K562 (cell line): ENCODE measurements at regions not wholly inside any gene's neighbourhood (a gene's known extent, or its start where the extent isn't known, plus 50 kb on each side); places are given as distances from the start of the nearest gene placed in this dataset.

Experiments
- ATAC-seq: fragments of 200-7000 bp; cut with Tn5 transposase; 3 replicates; pipeline ENCODE4 v1.9.1; 2020; ENCODE audit warnings: moderate library complexity
- BruUV-seq: library from RNA; stranded (reverse); fragments of 400-500 nt; replicated peaks from 2 replicates; lab custom pipeline; 2021; lab: Mats Ljungman, UMichigan
- CTCF ChIA-PET: fragments of 300-600 bp; formaldehyde crosslinking; extraction: SDS; loops from one replicate; lab custom pipeline; 2021; ENCODE audit warnings: low intra/inter-chr PET ratio; lab: Yijun Ruan, JAX
- POLR2A ChIA-PET: fragments of 300-600, 350-650 bp; sonication (Branson Sonifier 250); formaldehyde crosslinking; extraction: SDS; loops from one replicate; lab custom pipeline; 2021; ENCODE audit warnings: antibody characterized with exemption, inconsistent platforms; lab: Yijun Ruan, JAX
- DNase-seq, 4 experiments: peaks; one replicate each; pipeline versions ENCODE4 v3.0.0 to v3.0.0-alpha.2; 2011 to 2018; ENCODE audit warnings: low spot score in 3 of 4, mixed read lengths in 3 of 4; ENCODE audit errors: extremely low read depth in 1 of 4
- FAIRE-seq: peaks from 2 replicates; lab custom pipeline; 2011; peaks lifted over from hg19 to GRCh38; lab: Jason Lieb, UNC
- H2AFZ ChIP-seq: 2 replicates; pipeline ENCODE4 v1.6.0; 2011; ENCODE audit warnings: low read depth, low read length, control low read depth, inconsistent platforms
- H3K27ac ChIP-seq: fragments of 200-600 bp; 3 replicates; pipeline ENCODE4 v1.8.0; 2011; ENCODE audit warnings: low read depth, mild to moderate bottlenecking, control low read depth, inconsistent platforms, low read length, moderate library complexity, mixed read lengths; ENCODE audit errors: extremely low read depth
- H3K27me3 ChIP-seq, 2 experiments: fragments of 300-600 bp in 1 of 2; 2 replicates in 1 of 2; 3 replicates in 1 of 2; pipeline versions ENCODE4 v1.6.0 to v1.8.0; 2011; ENCODE audit warnings: inconsistent platforms in 2 of 2, low read length in 2 of 2, mild to moderate bottlenecking in 1 of 2, mixed read lengths in 1 of 2, moderate library complexity in 1 of 2; ENCODE audit not compliant: control insufficient read depth in 2 of 2, insufficient read depth in 2 of 2
- H3K36me3 ChIP-seq: fragments of 300-600 bp; 3 replicates; pipeline ENCODE4 v1.8.0; 2011; ENCODE audit warnings: mild to moderate bottlenecking, low read length, inconsistent platforms; ENCODE audit not compliant: control insufficient read depth, insufficient read depth
- H3K4me1 ChIP-seq, 2 experiments: fragments of 200-600 bp in 1 of 2; replicated peaks in 1 of 2; 2 replicates in 1 of 2; 3 replicates in 1 of 2; pipeline versions ENCODE4 v1.5.1 to v1.8.0; 2011; ENCODE audit warnings: inconsistent platforms in 2 of 2, low read length in 2 of 2, mild to moderate bottlenecking in 1 of 2, mixed read lengths in 1 of 2, moderate library complexity in 1 of 2; ENCODE audit not compliant: control insufficient read depth in 2 of 2, insufficient read depth in 2 of 2
- H3K4me2 ChIP-seq: 2 replicates; pipeline ENCODE4 v1.6.1; 2011; ENCODE audit warnings: low read length, control low read depth, inconsistent platforms, mixed read lengths; ENCODE audit not compliant: insufficient read depth
- H3K4me3 ChIP-seq: fragments of 200-600 bp; sonication (generic), shearing (Covaris generic); 2 replicates; pipeline ENCODE4 v1.5.1; 2016; ENCODE audit warnings: control low read depth, inconsistent platforms
- H3K79me2 ChIP-seq: fragments of 200-600 bp; 3 replicates; pipeline ENCODE4 v1.8.0; 2011; ENCODE audit warnings: low read length, inconsistent platforms; ENCODE audit not compliant: control insufficient read depth, insufficient read depth
- H3K9ac ChIP-seq, 2 experiments: 2 replicates each; pipeline versions ENCODE4 v1.6.0 to v1.6.1; 2011; ENCODE audit warnings: low read depth in 2 of 2, low read length in 2 of 2, control low read depth in 1 of 2, inconsistent platforms in 1 of 2, mild to moderate bottlenecking in 1 of 2, mixed read lengths in 1 of 2; ENCODE audit not compliant: insufficient read depth in 1 of 2
- H3K9me1 ChIP-seq: one replicate; pipeline ENCODE4 v1.6.0; 2011; ENCODE audit warnings: inconsistent platforms, mild to moderate bottlenecking, low read length, moderate library complexity; ENCODE audit not compliant: control insufficient read depth, insufficient read depth
- H3K9me3 ChIP-seq: replicated peaks from 2 replicates; pipeline ENCODE4 v1.5.1; 2011; ENCODE audit warnings: low read depth, low read length, inconsistent platforms; ENCODE audit not compliant: control insufficient read depth, insufficient read depth
- H4K20me1 ChIP-seq: replicated peaks from 2 replicates; pipeline ENCODE4 v1.6.1; 2011; ENCODE audit warnings: low read length, inconsistent platforms, mixed read lengths; ENCODE audit not compliant: control insufficient read depth, insufficient read depth
- CREB5 ChIP-seq: fragments of 250-450 bp; sonication (Bioruptor Pico); IDR thresholded peaks from 2 replicates; pipeline ENCODE4 v1.5.0; 2020; ENCODE audit warnings: mild to moderate bottlenecking
- CSDE1 ChIP-seq, 2 experiments: fragments of 450-650 bp; IDR thresholded peaks; 2 replicates each; pipeline ENCODE4 v1.6.1; 2016; ENCODE audit warnings: mild to moderate bottlenecking in 1 of 2
- ELF1 ChIP-seq: fragments of 200-800 bp; sonication (Bioruptor generic); IDR thresholded peaks from 2 replicates; pipeline ENCODE4 v1.6.1; 2016; ENCODE audit warnings: missing genetic modification characterization, missing compliant biosample characterization
- ESRRA ChIP-seq: fragments of 450-650 bp; IDR thresholded peaks from 2 replicates; pipeline ENCODE4 v1.6.1; 2014; ENCODE audit warnings: low read depth, mild to moderate bottlenecking, moderate library complexity, borderline replicate concordance
- EZH2 ChIP-seq: IDR thresholded peaks from 2 replicates; pipeline ENCODE4 v1.6.1; 2012; ENCODE audit warnings: low read depth, mild to moderate bottlenecking, inconsistent platforms, low read length, borderline replicate concordance
- FOXO4 ChIP-seq: fragments of 450-650 bp; formaldehyde crosslinking; IDR thresholded peaks from 2 replicates; pipeline ENCODE4 v1.4.0; 2020; ENCODE audit warnings: mild to moderate bottlenecking, moderate library complexity
- SPI1 ChIP-seq: IDR thresholded peaks from 2 replicates; pipeline ENCODE4 v1.6.1; 2011; ENCODE audit warnings: low read depth, low read length, control low read depth, borderline replicate concordance
- ZMIZ1 ChIP-seq, 2 experiments: fragments of 150-350 bp in 1 of 2; IDR thresholded peaks; 2 replicates each; pipeline ENCODE4 v1.6.1; 2012 to 2016; ENCODE audit warnings: low read depth in 2 of 2, low read length in 2 of 2, mild to moderate bottlenecking in 1 of 2, moderate library complexity in 1 of 2
- ZNF282 ChIP-seq: sonication (generic); formaldehyde crosslinking; IDR thresholded peaks from 2 replicates; pipeline ENCODE4 v1.8.1; 2023; ENCODE audit warnings: missing genetic modification reagents
- WGBS: fragments of 100-300 bp; shearing (Covaris generic); methylation state at CpG from one replicate; pipeline ENCODE4 v1.1.6; 2016; ENCODE audit warnings: low coverage, mixed read lengths; ENCODE audit not compliant: insufficient coverage; ENCODE audit errors: missing lambda C conversion rate; 5-methylcytosine and 5-hydroxymethylcytosine counted together
- in situ Hi-C: fragments of 300-500 bp; cut with MboI; formaldehyde crosslinking; loops from 4 replicates; pipeline ENCODE4 v1.15.0; 2018; ENCODE audit warnings: inconsistent platforms, mixed read lengths
- intact Hi-C: fragments of 100-400 bp; cut with micrococcal nuclease; formaldehyde crosslinking; loops from 2 replicates; pipeline ENCODE4 v1.14.2; 2022

- TF ChIP-seq ELF1 (tag), result no peak
- no peak for TF ChIP-seq EZH2
- TF ChIP-seq SPI1, result no peak
- no peak for TF ChIP-seq CSDE1 (IDR thresholded peaks at IDR 0.05)
- TF ChIP-seq ZNF282 (CRISPR knock-in tag), result no peak
- H3K36me3 ChIP-seq, result no peaks in the 10 kb centered on the region
- BruUV-seq, result no TSS peak
- WGBS, result 0% methylated on average over 3 of the region's 3 CpGs
- H3K9ac ChIP-seq, result no peak overlapping the region
- H3K9me3 ChIP-seq, result no peaks in the 10 kb centered on the region
- no peak overlapping the region for H3K4me3 ChIP-seq
- in situ Hi-C loops (no loop called here), intact Hi-C loops (no loop called here)
- POLR2A ChIA-PET, result no interaction called here
- DNase-seq (no peak), ATAC-seq (no peak), FAIRE-seq (no peak)
- H3K27me3 ChIP-seq, result no peaks in the 10 kb centered on the region
- H4K20me1 ChIP-seq, result no peaks in the 10 kb centered on the region
- no peak overlapping the region for H2AFZ ChIP-seq
- H3K9me1 ChIP-seq, result no peaks in the 10 kb centered on the region
- H3K27ac ChIP-seq, result no peak overlapping the region
- no peaks in the 10 kb centered on the region for H3K4me1 ChIP-seq
- no peak overlapping the region for H3K4me2 ChIP-seq
- CTCF ChIA-PET, result no interaction called here
- H3K79me2 ChIP-seq, result no peaks in the 10 kb centered on the region
These were observed 230.5 kb downstream of the ETAA1 start for GRCh38 chr2:67627456-67628207.

GRCh38 chr2:67628892-67629291 is 231.8 kb downstream of the ETAA1 start:
- Histone ChIP-seq H3K27me3 (no peaks in the 10 kb centered on the region), H3K4me3 (no peak overlapping the region), H3K9me1 (no peaks in the 10 kb centered on the region), H3K9ac (no peak overlapping the region), H3K27ac (no peak overlapping the region), H3K4me2 (no peak overlapping the region), H3K36me3 (no peaks in the 10 kb centered on the region), H3K9me3 (no peaks in the 10 kb centered on the region), H2AFZ (no peak overlapping the region), H3K4me1 (no peaks in the 10 kb centered on the region), H3K79me2 (no peaks in the 10 kb centered on the region), H4K20me1 (no peaks in the 10 kb centered on the region)
- BruUV-seq, result no TSS peak
- ATAC-seq (no peak), FAIRE-seq (no peak), DNase-seq (no peak)
- intact Hi-C loops, result no loop called here
- POLR2A ChIA-PET, result no interaction called here
- in situ Hi-C loops, result no loop called here
- WGBS, result 0% methylated on average over 1 of the region's 1 CpG
- CTCF ChIA-PET, result no interaction called here
- no peak for TF ChIP-seq ESRRA
- TF ChIP-seq CREB5, result no peak
- no peak for TF ChIP-seq ZMIZ1 (IDR thresholded peaks at IDR 0.05; ENCODE audit: low read depth in 2 of 2, low read length in 2 of 2)
- no peak for TF ChIP-seq FOXO4 (CRISPR knock-in tag)
